Adrenal gland (tissue), 9 donors: ENCODE measurements at regions not wholly inside any gene's neighbourhood (a gene's known extent, or its start where the extent isn't known, plus 50 kb on each side); places are given as distances from the start of the nearest gene placed in this dataset.

ENCODE experiments used
- DNase-seq, 7 donors: peaks; one replicate each; pipeline ENCODE4 v3.0.0-alpha.2; 2019 to 2020
- H3K27ac ChIP-seq, 5 donors: fragments of 200-600 bp; sonication (generic) in 4 of 5; 1 replicate in 3 of 5; 2 replicates in 2 of 5; pipeline versions ENCODE4 v1.5.1 to v1.8.0; 2016 to 2020; ENCODE audit warnings: mild to moderate bottlenecking in 1 of 5
- H3K27me3 ChIP-seq: fragments of 200-600 bp; 2 replicates; pipeline ENCODE4 v1.8.0; 2021
- H3K36me3 ChIP-seq, 2 donors: fragments of 200-600 bp; replicated peaks in 1 of 2; 1 replicate in 1 of 2; 2 replicates in 1 of 2; pipeline versions ENCODE4 v1.5.1 to v1.8.0; 2018 to 2022
- H3K4me1 ChIP-seq, 2 donors: fragments of 200-600 bp; replicated peaks in 1 of 2; 1 replicate in 1 of 2; 2 replicates in 1 of 2; pipeline versions ENCODE4 v1.5.1 to v1.8.0; 2018 to 2021
- H3K4me3 ChIP-seq, 4 donors: fragments of 200-600 bp; sonication (generic) in 3 of 4; one replicate each; pipeline ENCODE4 v1.5.1; 2016 to 2018
- H3K9me3 ChIP-seq, 3 donors: fragments of 200-600 bp; sonication (generic) in 1 of 3; replicated peaks in 1 of 3; 1 replicate in 2 of 3; 2 replicates in 1 of 3; pipeline versions ENCODE4 v1.5.1 to v1.8.0; 2016 to 2021
- CTCF ChIP-seq, 6 experiments: fragments of 450-650 bp in 4 of 6; fragments of 200-600 bp in 2 of 6; sonication (generic) in 1 of 6; IDR thresholded peaks; 1 replicate in 5 of 6; 2 replicates in 1 of 6; pipeline versions ENCODE4 v1.5.1 to v1.8.0; 2016 to 2021; ENCODE audit warnings: antibody characterized with exemption in 6 of 6, mild to moderate bottlenecking in 2 of 6, moderate library complexity in 1 of 6
- POLR2A ChIP-seq, 2 donors: fragments of 450-650 bp; IDR thresholded peaks; one replicate each; pipeline ENCODE4 v1.6.1; 2017; ENCODE audit warnings: antibody characterized with exemption in 2 of 2, mild to moderate bottlenecking in 2 of 2, moderate library complexity in 1 of 2
- WGBS, 4 donors: extraction: QIAGEN DNeasy Blood & Tissue Kit in 2 of 4; methylation state at CpG; one replicate each; pipeline versions ENCODE4 v1.1.5 to v1.1.7; 2013 to 2017; 5-methylcytosine and 5-hydroxymethylcytosine counted together
- intact Hi-C, 2 donors: fragments of 100-400 bp; cut with DNase I; formaldehyde crosslinking; loops; one replicate each; pipeline versions ENCODE4 v1.14.1 to v1.15.0; 2022 to 2023
- donor health status: healthy with polysubstance abuse.
- donor health status: Bipolar disorder and iron deficiency.
- donor health status: DM: yes; HTN: yes; CAD: no.
- donor health status: DM: no; HTN: no; CAD: no.
- donor health status: DM: no; HTN: no; CAD: no.

DNA sequence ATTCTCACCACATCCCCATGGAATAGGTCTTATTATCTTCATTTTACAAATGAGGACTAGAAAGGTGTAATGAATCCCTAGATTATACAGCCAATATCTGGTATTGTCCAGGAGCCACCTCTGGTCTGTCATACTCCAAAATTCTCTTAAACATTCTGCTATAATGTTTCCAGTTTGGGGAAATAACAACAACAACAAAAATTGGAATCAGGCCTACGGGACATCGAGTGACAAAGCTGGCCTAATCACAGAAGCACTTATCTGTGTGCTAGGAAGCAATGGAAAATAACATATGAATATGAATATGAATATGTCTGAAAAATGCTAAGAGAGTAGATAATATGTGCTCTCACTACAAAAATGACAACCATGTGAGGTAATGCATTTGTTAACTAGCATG, 264.1 kb downstream of the GASK1B start:
- TF ChIP-seq POLR2A (IDR thresholded peaks at IDR 0.05): no peak
- no peak for TF ChIP-seq CTCF (IDR thresholded peaks at IDR 0.05)
- no peaks in the 10 kb centered on the region for H3K36me3 ChIP-seq
- intact Hi-C loops: no loop called here
- no peak overlapping the region for H3K4me3 ChIP-seq
- WGBS, 4 donors: 83 to 97% (median 90%) methylated on average over 2 of the region's 2 CpGs
- no peaks in the 10 kb centered on the region for H3K4me1 ChIP-seq
- no peak for DNase-seq
- H3K9me3 ChIP-seq: no peaks in the 10 kb centered on the region
- H3K27me3 ChIP-seq: no peaks in the 10 kb centered on the region
- H3K27ac ChIP-seq: no peak overlapping the region

GRCh38 chr4:157908031-157908430, 264.8 kb downstream of the GASK1B start:
- no peak overlapping the region for H3K27ac ChIP-seq
- H3K27me3 ChIP-seq: no peaks in the 10 kb centered on the region
- intact Hi-C loops: no loop called here
- H3K9me3 ChIP-seq: no peaks in the 10 kb centered on the region
- H3K36me3 ChIP-seq: no peaks in the 10 kb centered on the region
- no peak for TF ChIP-seq CTCF (IDR thresholded peaks at IDR 0.05)
- TF ChIP-seq POLR2A (IDR thresholded peaks at IDR 0.05): no peak
- H3K4me3 ChIP-seq: no peak overlapping the region
- 51 to 63% (median 52%) methylated on average over 3 of the region's 3 CpGs for WGBS, 4 donors
- DNase-seq: no peak
- H3K4me1 ChIP-seq: no peaks in the 10 kb centered on the region

DNA sequence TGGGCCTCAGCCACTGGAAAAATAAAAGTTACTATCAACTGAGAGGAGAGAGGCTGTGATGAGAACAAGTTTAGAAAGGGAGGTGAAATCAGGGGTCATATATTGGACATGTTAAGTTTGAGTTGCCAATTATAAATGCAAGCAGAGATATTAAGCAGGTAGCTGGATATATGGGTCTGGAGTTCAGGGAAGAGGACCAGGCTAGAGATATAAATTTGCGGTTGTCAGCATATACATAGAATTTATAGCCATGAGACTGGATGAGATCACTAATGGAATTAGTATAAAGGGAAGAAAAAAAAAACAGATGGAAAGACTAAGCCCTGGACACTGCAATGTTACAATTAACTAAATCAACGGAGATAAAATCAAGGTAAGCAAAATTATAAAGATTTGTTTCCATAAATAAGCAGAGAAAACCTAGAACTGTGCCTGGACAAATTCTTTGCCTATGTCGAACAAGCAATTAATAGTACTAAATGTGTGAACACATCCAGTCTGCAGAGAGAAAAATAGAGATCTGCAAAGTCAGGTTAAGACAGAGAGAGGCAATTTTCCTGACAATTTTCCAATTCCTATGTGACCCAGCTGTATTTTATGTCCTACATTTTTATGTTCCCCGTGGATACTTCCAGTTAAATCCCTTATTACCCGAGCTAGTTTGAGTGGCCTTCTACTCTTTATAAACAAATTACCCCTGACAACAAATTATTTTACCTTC, 265.4 kb downstream of the GASK1B start:
- no peak overlapping the region for H3K27ac ChIP-seq

More for the DNA sequence above, 265.4 kb downstream of the GASK1B start:
- Histone ChIP-seq H3K4me1 (no peaks in the 10 kb centered on the region), H3K9me3 (no peaks in the 10 kb centered on the region), H3K27me3 (no peaks in the 10 kb centered on the region), H3K36me3 (no peaks in the 10 kb centered on the region), H3K4me3 (no peak overlapping the region)
- TF ChIP-seq POLR2A (IDR thresholded peaks at IDR 0.05) (no peak), CTCF (IDR thresholded peaks at IDR 0.05) (no peak)
- DNase-seq: no peak
- WGBS, 4 donors: 63 to 72% (median 69%) methylated on average over 5 of the region's 5 CpGs
- intact Hi-C loops: no loop called here
